NCI-H1417 (cell line): ENCODE measurements at regions not wholly inside any gene's neighbourhood (a gene's known extent, or its start where the extent isn't known, plus 50 kb on each side); places are given as distances from the start of the nearest gene placed in this dataset.

Experiments
- DNase-seq, 3 experiments: peaks; one replicate each; lab custom pipeline; 2025; lab: John Stamatoyannopoulos, UW

GRCh38 chr9:82216435-82216834 lies 227.9 kb downstream of the SPATA31D1 start:
- no peak for DNase-seq

GRCh38 chr9:82223442-82223841 lies 234.9 kb downstream of the SPATA31D1 start:
- DNase-seq: no peak

GRCh38 chr9:82231411-82231810 lies 242.8 kb downstream of the SPATA31D1 start:
- no peak for DNase-seq

- DNase-seq: no peak
These were observed 245.8 kb downstream of the SPATA31D1 start for GRCh38 chr9:82234160-82234943.

- no peak for DNase-seq
These were observed 253.9 kb downstream of the SPATA31D1 start for GRCh38 chr9:82242285-82242963.

- no peak for DNase-seq
These were observed 258.7 kb downstream of the SPATA31D1 start for GRCh38 chr9:82247318-82247717.

GRCh38 chr9:82252116-82252515 lies 263.5 kb downstream of the SPATA31D1 start:
- no peak for DNase-seq

- DNase-seq: no peak
These were observed 266.2 kb downstream of the SPATA31D1 start for GRCh38 chr9:82254646-82255367.

- peak in 2 of 3 experiments; percentile 27 to 70 for DNase-seq
These were observed 267.1 kb downstream of the SPATA31D1 start for GRCh38 chr9:82255481-82256176.

- DNase-seq: no peak
These were observed 272.1 kb downstream of the SPATA31D1 start for GRCh38 chr9:82260691-82261090.

GRCh38 chr9:82263619-82264018 lies 275.0 kb downstream of the SPATA31D1 start:
- no peak for DNase-seq

- no peak for DNase-seq
These were observed 282.6 kb downstream of the SPATA31D1 start for GRCh38 chr9:82271106-82271561.

- no peak for DNase-seq
These were observed 284.5 kb downstream of the SPATA31D1 start for GRCh38 chr9:82273121-82273520.

- no peak for DNase-seq
These were observed 286.8 kb downstream of the SPATA31D1 start for GRCh38 chr9:82275258-82275927.

GRCh38 chr9:82281066-82281465 lies 292.5 kb downstream of the SPATA31D1 start:
- DNase-seq: no peak

- DNase-seq: no peak
These were observed 296.2 kb downstream of the SPATA31D1 start for GRCh38 chr9:82284758-82285157.

GRCh38 chr9:82295181-82295580 lies 306.6 kb downstream of the SPATA31D1 start:
- DNase-seq: no peak

- DNase-seq: no peak
These were observed 311.3 kb downstream of the SPATA31D1 start for GRCh38 chr9:82299870-82300269.

- DNase-seq: no peak
These were observed 314.5 kb downstream of the SPATA31D1 start for GRCh38 chr9:82302968-82303655.

GRCh38 chr9:82308836-82309235 lies 320.3 kb downstream of the SPATA31D1 start:
- peak in 2 of 3 experiments; percentile 47 to 85 for DNase-seq

GRCh38 chr9:82313697-82314096 lies 325.1 kb downstream of the SPATA31D1 start:
- DNase-seq: no peak
